ENCODE measurements at regions not wholly inside any gene's neighbourhood (a gene's known extent, or its start where the extent isn't known, plus 50 kb on each side); places are given as distances from the start of the nearest gene placed in this dataset.

DNA sequence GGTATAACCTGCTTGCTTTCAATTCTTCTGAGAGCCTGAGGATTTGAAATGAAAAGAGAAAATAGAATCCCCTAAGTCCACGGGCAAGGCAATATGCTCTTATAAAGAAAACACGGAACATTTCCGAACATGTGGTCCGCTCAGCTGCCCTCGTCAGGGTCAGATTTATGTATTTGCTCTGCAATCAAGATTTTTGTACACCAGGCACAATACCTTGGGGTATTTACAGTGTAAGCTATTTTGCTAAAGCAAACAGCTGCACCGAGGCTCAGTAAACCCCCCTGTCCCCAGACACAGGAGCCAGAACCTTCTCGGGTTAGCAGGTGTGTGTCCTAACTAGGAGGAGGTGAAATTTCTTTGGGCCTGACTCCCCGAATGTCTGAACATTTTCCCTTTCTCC is 155.8 kb upstream of the LRIG1 start:
- TF ChIP-seq POLR2A (IDR thresholded peaks at IDR 0.05) (no peak), CTCF (IDR thresholded peaks at IDR 0.05) (no peak)

Data from adrenal gland (tissue), 5 donors.